Panc1 (cell line): ENCODE measurements at regions not wholly inside any gene's neighbourhood (a gene's known extent, or its start where the extent isn't known, plus 50 kb on each side); places are given as distances from the start of the nearest gene placed in this dataset.

ENCODE experiments used
- CTCF ChIP-seq: fragments of 450-650 bp; IDR thresholded peaks from 2 replicates; pipeline ENCODE4 v1.5.1; 2017; ENCODE audit warnings: mild to moderate bottlenecking
- POLR2AphosphoS5 ChIP-seq: IDR thresholded peaks from 2 replicates; pipeline ENCODE4 v1.6.1; 2012; ENCODE audit warnings: mild to moderate bottlenecking, low read depth, low read length, moderate library complexity
- REST ChIP-seq, 2 experiments: IDR thresholded peaks; 2 replicates each; pipeline ENCODE4 v1.6.1; 2011 to 2012; ENCODE audit warnings: low read depth in 2 of 2, control low read depth in 1 of 2, low read length in 1 of 2, mild to moderate bottlenecking in 1 of 2, moderate library complexity in 1 of 2; ENCODE audit not compliant: insufficient read depth in 1 of 2
- TCF7L2 ChIP-seq: IDR thresholded peaks from 2 replicates; pipeline ENCODE4 v1.6.1; 2011; ENCODE audit warnings: mild to moderate bottlenecking, low read depth, low read length, inconsistent platforms

- no peak for TF ChIP-seq CTCF
- TF ChIP-seq POLR2AphosphoS5 = no peak
- TF ChIP-seq REST (IDR thresholded peaks at IDR 0.05; ENCODE audit: insufficient read depth in 1 of 2, low read depth in 2 of 2, low read length in 1 of 2) = no peak
- no peak for TF ChIP-seq TCF7L2
Observed at GRCh38 chr4:60241866-60242265, 958.3 kb upstream of the ADGRL3 start.
